Ishikawa (cell line): ENCODE measurements at regions not wholly inside any gene's neighbourhood (a gene's known extent, or its start where the extent isn't known, plus 50 kb on each side); places are given as distances from the start of the nearest gene placed in this dataset.

Experiments
- CEBPB ChIP-seq: IDR thresholded peaks from 2 replicates; pipeline ENCODE4 v1.6.1; 2012
- CREB1 ChIP-seq: IDR thresholded peaks from 2 replicates; pipeline ENCODE4 v1.6.1; 2012; ENCODE audit warnings: low read depth
- EGR1 ChIP-seq: IDR thresholded peaks from 2 replicates; pipeline ENCODE4 v1.6.1; 2012
- EP300 ChIP-seq: IDR thresholded peaks from 2 replicates; pipeline ENCODE4 v1.6.1; 2012; ENCODE audit warnings: borderline replicate concordance
- FOXM1 ChIP-seq: IDR thresholded peaks from 2 replicates; pipeline ENCODE4 v1.6.1; 2012; ENCODE audit warnings: low read depth, borderline replicate concordance
- NFIC ChIP-seq: IDR thresholded peaks from 2 replicates; pipeline ENCODE4 v1.6.1; 2012
- RAD21 ChIP-seq: IDR thresholded peaks from 2 replicates; pipeline ENCODE4 v1.6.1; 2012; ENCODE audit warnings: low read depth
- TAF1 ChIP-seq: IDR thresholded peaks from 2 replicates; pipeline ENCODE4 v1.6.1; 2012; ENCODE audit warnings: low read depth, mild to moderate bottlenecking
- TCF12 ChIP-seq: IDR thresholded peaks from 2 replicates; pipeline ENCODE4 v1.6.1; 2012; ENCODE audit warnings: low read depth
- TEAD4 ChIP-seq: IDR thresholded peaks from 2 replicates; pipeline ENCODE4 v1.6.1; 2012
- YY1 ChIP-seq: IDR thresholded peaks from 2 replicates; pipeline ENCODE4 v1.6.1; 2012; ENCODE audit warnings: low read depth
- ZBTB7A ChIP-seq: IDR thresholded peaks from 2 replicates; pipeline ENCODE4 v1.6.1; 2012; ENCODE audit warnings: low read depth
- TF ChIP-seq, protein P1 (sequence below): IDR thresholded peaks from 2 replicates; pipeline ENCODE4 v1.6.1; 2012
- TF ChIP-seq, protein P2 (sequence below): IDR thresholded peaks from 2 replicates; pipeline ENCODE4 v1.6.1; 2012
- TF ChIP-seq, protein P3 (sequence below): IDR thresholded peaks from 2 replicates; pipeline ENCODE4 v1.6.1; 2012; ENCODE audit warnings: low read depth, mild to moderate bottlenecking

DNA sequence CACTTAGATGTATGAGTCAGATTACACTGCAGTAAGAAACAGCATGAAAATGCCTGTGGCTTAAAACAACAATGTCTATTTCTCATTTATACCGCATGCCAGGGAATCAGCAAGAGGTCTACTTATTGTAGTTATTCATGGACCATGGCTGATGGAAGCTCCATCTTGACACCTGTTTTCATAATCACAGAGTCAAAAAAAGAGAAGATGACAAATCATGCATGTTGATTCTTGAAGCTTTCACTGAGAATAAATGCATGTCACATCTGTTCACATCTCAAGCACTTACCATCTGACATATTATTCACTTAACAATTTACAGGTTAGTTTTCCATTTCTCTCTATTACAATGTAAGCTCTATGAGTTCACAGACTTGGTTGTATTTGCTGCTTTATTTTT is 194.2 kb upstream of the SLITRK2 start:
- TF ChIP-seq CREB1 (no peak), FOXM1 (no peak), TCF12 (no peak), RAD21 (no peak), EGR1 (no peak), TEAD4 (no peak), NFIC (no peak), CEBPB (no peak), TAF1 (no peak)
- TF ChIP-seq, protein P1, sequence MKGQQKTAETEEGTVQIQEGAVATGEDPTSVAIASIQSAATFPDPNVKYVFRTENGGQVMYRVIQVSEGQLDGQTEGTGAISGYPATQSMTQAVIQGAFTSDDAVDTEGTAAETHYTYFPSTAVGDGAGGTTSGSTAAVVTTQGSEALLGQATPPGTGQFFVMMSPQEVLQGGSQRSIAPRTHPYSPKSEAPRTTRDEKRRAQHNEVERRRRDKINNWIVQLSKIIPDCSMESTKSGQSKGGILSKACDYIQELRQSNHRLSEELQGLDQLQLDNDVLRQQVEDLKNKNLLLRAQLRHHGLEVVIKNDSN = no peak
- TF ChIP-seq, protein P2, sequence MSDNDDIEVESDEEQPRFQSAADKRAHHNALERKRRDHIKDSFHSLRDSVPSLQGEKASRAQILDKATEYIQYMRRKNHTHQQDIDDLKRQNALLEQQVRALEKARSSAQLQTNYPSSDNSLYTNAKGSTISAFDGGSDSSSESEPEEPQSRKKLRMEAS = no peak
- TF ChIP-seq, protein P3, sequence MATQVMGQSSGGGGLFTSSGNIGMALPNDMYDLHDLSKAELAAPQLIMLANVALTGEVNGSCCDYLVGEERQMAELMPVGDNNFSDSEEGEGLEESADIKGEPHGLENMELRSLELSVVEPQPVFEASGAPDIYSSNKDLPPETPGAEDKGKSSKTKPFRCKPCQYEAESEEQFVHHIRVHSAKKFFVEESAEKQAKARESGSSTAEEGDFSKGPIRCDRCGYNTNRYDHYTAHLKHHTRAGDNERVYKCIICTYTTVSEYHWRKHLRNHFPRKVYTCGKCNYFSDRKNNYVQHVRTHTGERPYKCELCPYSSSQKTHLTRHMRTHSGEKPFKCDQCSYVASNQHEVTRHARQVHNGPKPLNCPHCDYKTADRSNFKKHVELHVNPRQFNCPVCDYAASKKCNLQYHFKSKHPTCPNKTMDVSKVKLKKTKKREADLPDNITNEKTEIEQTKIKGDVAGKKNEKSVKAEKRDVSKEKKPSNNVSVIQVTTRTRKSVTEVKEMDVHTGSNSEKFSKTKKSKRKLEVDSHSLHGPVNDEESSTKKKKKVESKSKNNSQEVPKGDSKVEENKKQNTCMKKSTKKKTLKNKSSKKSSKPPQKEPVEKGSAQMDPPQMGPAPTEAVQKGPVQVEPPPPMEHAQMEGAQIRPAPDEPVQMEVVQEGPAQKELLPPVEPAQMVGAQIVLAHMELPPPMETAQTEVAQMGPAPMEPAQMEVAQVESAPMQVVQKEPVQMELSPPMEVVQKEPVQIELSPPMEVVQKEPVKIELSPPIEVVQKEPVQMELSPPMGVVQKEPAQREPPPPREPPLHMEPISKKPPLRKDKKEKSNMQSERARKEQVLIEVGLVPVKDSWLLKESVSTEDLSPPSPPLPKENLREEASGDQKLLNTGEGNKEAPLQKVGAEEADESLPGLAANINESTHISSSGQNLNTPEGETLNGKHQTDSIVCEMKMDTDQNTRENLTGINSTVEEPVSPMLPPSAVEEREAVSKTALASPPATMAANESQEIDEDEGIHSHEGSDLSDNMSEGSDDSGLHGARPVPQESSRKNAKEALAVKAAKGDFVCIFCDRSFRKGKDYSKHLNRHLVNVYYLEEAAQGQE = no peak

DNA sequence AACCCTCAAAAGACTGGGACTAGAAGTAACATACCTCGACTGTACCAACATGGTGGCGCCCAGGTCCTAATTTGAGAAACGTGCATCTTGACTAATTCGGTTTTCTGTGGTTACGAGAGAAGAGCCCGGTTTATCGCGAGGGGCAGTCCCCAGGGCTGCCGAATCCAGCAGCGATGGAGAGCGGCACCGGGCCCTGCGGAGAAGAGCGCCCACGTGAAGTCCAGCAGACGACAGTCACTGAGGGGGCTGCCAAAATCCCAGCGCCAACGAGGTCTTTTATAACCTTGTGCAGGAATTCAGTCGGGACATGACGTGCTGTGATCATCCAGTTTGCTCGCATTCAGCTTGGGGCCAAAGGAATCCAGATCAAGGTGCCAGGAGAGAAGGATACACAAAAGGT is 187.5 kb upstream of the SLITRK2 start:
- TF ChIP-seq, protein P1 = no peak
- TF ChIP-seq FOXM1 = no peak
- TF ChIP-seq YY1 = no peak
- no peak for TF ChIP-seq CEBPB
- TF ChIP-seq TAF1 = no peak
- TF ChIP-seq, protein P2 = no peak
- no peak for TF ChIP-seq RAD21
- no peak for TF ChIP-seq CREB1
- TF ChIP-seq NFIC = no peak
- TF ChIP-seq EGR1 = no peak
- TF ChIP-seq TEAD4 = no peak
- no peak for TF ChIP-seq ZBTB7A
- TF ChIP-seq, protein P3 = no peak
- TF ChIP-seq TCF12 = no peak
- TF ChIP-seq EP300 = no peak

DNA sequence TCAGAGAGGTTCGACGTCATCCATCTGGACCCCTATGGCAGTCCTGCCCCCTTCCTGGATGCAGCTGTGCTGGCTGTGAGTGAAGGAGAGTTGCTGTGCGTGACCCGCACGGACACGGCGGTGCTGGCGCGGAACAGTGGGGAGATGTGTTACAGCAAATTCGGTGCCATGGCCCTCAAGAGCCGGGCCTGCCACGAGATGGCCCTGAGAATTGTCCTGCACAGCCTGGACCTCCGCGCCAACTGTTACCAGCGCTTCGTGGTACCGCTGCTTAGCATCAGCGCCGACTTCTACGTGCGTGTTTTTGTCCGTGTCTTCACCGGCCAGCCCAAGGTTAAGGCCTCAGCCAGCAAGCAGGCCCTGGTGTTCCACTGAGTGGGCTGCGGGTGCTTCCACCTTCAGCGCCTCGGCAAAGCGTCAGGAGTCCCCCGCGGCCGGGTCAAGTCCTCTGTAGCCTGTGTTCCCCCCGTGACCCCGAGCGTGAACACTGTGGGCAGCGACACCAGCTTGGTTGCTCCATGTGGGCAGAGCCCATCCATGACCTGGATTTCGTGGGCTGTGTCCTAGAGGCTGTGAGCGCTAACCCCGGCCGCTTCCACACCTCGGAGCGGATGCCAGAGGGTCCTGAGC is 186.7 kb upstream of the SLITRK2 start:
- TF ChIP-seq, protein P2 = no peak
- TF ChIP-seq TEAD4 = no peak
- TF ChIP-seq, protein P1 = no peak
- no peak for TF ChIP-seq CREB1
- TF ChIP-seq, protein P3 = no peak
- TF ChIP-seq ZBTB7A = no peak
- no peak for TF ChIP-seq YY1
- TF ChIP-seq FOXM1 = no peak
- no peak for TF ChIP-seq RAD21
- no peak for TF ChIP-seq TAF1
- TF ChIP-seq EP300 = no peak
- no peak for TF ChIP-seq TCF12
- no peak for TF ChIP-seq CEBPB
- no peak for TF ChIP-seq NFIC
